MCF 10A (cell line): ENCODE measurements at regions not wholly inside any gene's neighbourhood (a gene's known extent, or its start where the extent isn't known, plus 50 kb on each side); places are given as distances from the start of the nearest gene placed in this dataset.

Experiments used
- BruUV-seq: library from RNA; stranded (reverse); fragments of 400-500 nt; replicated peaks from 2 replicates; lab custom pipeline; 2021; lab: Mats Ljungman, UMichigan
- CTCF ChIA-PET: fragments of 300-600 bp; sonication (Branson Sonifier 250); formaldehyde crosslinking; extraction: SDS; loops from one replicate; lab custom pipeline; 2021; ENCODE audit warnings: antibody characterized with exemption, inconsistent platforms; lab: Yijun Ruan, JAX
- POLR2A ChIA-PET: fragments of 300-600, 350-650 bp; sonication (Branson Sonifier 250); formaldehyde crosslinking; extraction: SDS; loops from one replicate; lab custom pipeline; 2020; ENCODE audit warnings: antibody characterized with exemption, inconsistent platforms; lab: Yijun Ruan, JAX
- DNase-seq: peaks from one replicate; pipeline ENCODE4 v3.0.0-alpha.2; 2018; ENCODE audit not compliant: unreplicated experiment
- H3K27ac Mint-ChIP-seq: one replicate; pipeline ENCODE4 v1.8.0; 2022; ENCODE audit warnings: mild to moderate bottlenecking, low read depth, mixed read lengths; ENCODE audit not compliant: unreplicated experiment
- H3K27me3 Mint-ChIP-seq: one replicate; pipeline ENCODE4 v1.8.0; 2022; ENCODE audit warnings: mixed read lengths; ENCODE audit not compliant: insufficient read depth, unreplicated experiment
- H3K36me3 Mint-ChIP-seq: one replicate; pipeline ENCODE4 v1.8.0; 2022; ENCODE audit warnings: mild to moderate bottlenecking, moderate library complexity, mixed read lengths; ENCODE audit not compliant: insufficient read depth, unreplicated experiment
- H3K4me1 Mint-ChIP-seq: one replicate; pipeline ENCODE4 v1.8.0; 2022; ENCODE audit warnings: mixed read lengths; ENCODE audit not compliant: insufficient read depth, unreplicated experiment
- H3K4me3 Mint-ChIP-seq: one replicate; pipeline ENCODE4 v1.8.0; 2022; ENCODE audit warnings: mild to moderate bottlenecking, moderate library complexity, mixed read lengths; ENCODE audit not compliant: unreplicated experiment
- H3K9me3 Mint-ChIP-seq: one replicate; pipeline ENCODE4 v1.8.0; 2022; ENCODE audit warnings: mixed read lengths; ENCODE audit not compliant: unreplicated experiment
- CTCF ChIP-seq: fragments of 200-600 bp; IDR thresholded peaks from one replicate; pipeline ENCODE4 v1.8.0; 2022; ENCODE audit warnings: antibody characterized with exemption, mild to moderate bottlenecking; ENCODE audit not compliant: unreplicated experiment
- intact Hi-C: fragments of 100-400 bp; cut with micrococcal nuclease; formaldehyde crosslinking; loops from 2 replicates; pipeline ENCODE4 v1.14.1; 2022

- H3K27me3 Mint-ChIP-seq: no peaks in the 10 kb centered on the region
- intact Hi-C loops: no loop called here
- peaks cover 4% of the 10 kb centered on the region for H3K36me3 Mint-ChIP-seq
- no peaks in the 10 kb centered on the region for H3K4me1 Mint-ChIP-seq
- no peak overlapping the region for H3K27ac Mint-ChIP-seq
- no peak for DNase-seq
- BruUV-seq: no TSS peak
- CTCF ChIA-PET: no interaction called here
- no peak overlapping the region for H3K4me3 Mint-ChIP-seq
- POLR2A ChIA-PET: no interaction called here
- H3K9me3 Mint-ChIP-seq: peaks cover 25% of the 10 kb centered on the region
- no peak for TF ChIP-seq CTCF
These were observed 650.5 kb upstream of the DEFB115 start for GRCh38 chr20:30606990-30607389.

GRCh38 chr20:30610029-30610693 lies 647.3 kb upstream of the DEFB115 start:
- ChIA-PET POLR2A (no interaction called here), CTCF (no interaction called here)
- intact Hi-C loops: no loop called here
- no peaks in the 10 kb centered on the region for H3K4me1 Mint-ChIP-seq
- H3K4me3 Mint-ChIP-seq: no peak overlapping the region
- H3K27me3 Mint-ChIP-seq: no peaks in the 10 kb centered on the region
- H3K9me3 Mint-ChIP-seq: peaks cover 41% of the 10 kb centered on the region
- no peaks in the 10 kb centered on the region for H3K36me3 Mint-ChIP-seq
- no peak for DNase-seq
- H3K27ac Mint-ChIP-seq: no peak overlapping the region
- no TSS peak for BruUV-seq
- no peak for TF ChIP-seq CTCF

GRCh38 chr20:30610751-30611150 lies 646.7 kb upstream of the DEFB115 start:
- H3K9me3 Mint-ChIP-seq: peaks cover 41% of the 10 kb centered on the region
- ChIA-PET POLR2A (no interaction called here), CTCF (no interaction called here)
- no peak for DNase-seq
- no peaks in the 10 kb centered on the region for H3K27me3 Mint-ChIP-seq
- intact Hi-C loops: no loop called here
- H3K36me3 Mint-ChIP-seq: no peaks in the 10 kb centered on the region
- no peak for TF ChIP-seq CTCF
- no peaks in the 10 kb centered on the region for H3K4me1 Mint-ChIP-seq
- H3K27ac Mint-ChIP-seq: no peak overlapping the region
- no TSS peak for BruUV-seq
- no peak overlapping the region for H3K4me3 Mint-ChIP-seq

GRCh38 chr20:30611239-30611984 lies 646.1 kb upstream of the DEFB115 start:
- peaks cover 41% of the 10 kb centered on the region for H3K9me3 Mint-ChIP-seq
- no peak for DNase-seq
- H3K4me1 Mint-ChIP-seq: no peaks in the 10 kb centered on the region
- H3K4me3 Mint-ChIP-seq: no peak overlapping the region
- no TSS peak for BruUV-seq
- no peak for TF ChIP-seq CTCF
- POLR2A ChIA-PET: no interaction called here
- no peak overlapping the region for H3K27ac Mint-ChIP-seq
- intact Hi-C loops: no loop called here
- CTCF ChIA-PET: interaction anchor here (0.6 kb wide), 1 partner anchor 891 kb away, joined by 4 read pairs; no protein-coding TSS in a partner anchor
- H3K36me3 Mint-ChIP-seq: no peaks in the 10 kb centered on the region
- H3K27me3 Mint-ChIP-seq: no peaks in the 10 kb centered on the region
